Ovary (tissue), 3 donors: ENCODE measurements at regions not wholly inside any gene's neighbourhood (a gene's known extent, or its start where the extent isn't known, plus 50 kb on each side); places are given as distances from the start of the nearest gene placed in this dataset.

ENCODE experiments used
- CTCF ChIP-seq, 3 donors: fragments of 450-650 bp in 2 of 3; fragments of 200-600 bp in 1 of 3; IDR thresholded peaks; one replicate each; pipeline versions ENCODE4 v1.5.1 to v1.8.0; 2016 to 2022; ENCODE audit warnings: antibody characterized with exemption in 3 of 3, mild to moderate bottlenecking in 1 of 3
- EP300 ChIP-seq: sonication (generic); formaldehyde crosslinking; IDR thresholded peaks from one replicate; pipeline ENCODE4 v1.6.1; 2017; ENCODE audit warnings: antibody characterized with exemption
- POLR2A ChIP-seq: fragments of 450-650 bp; IDR thresholded peaks from one replicate; pipeline ENCODE4 v1.6.1; 2017; ENCODE audit warnings: antibody characterized with exemption, mild to moderate bottlenecking, moderate library complexity
- donor health status: DM: no; HTN: no; CAD: no.

GRCh38 chr20:48153523-48153922, 368.2 kb upstream of the SULF2 start:
- TF ChIP-seq EP300 (no peak), POLR2A (no peak), CTCF (IDR thresholded peaks at IDR 0.05) (no peak)
